HuH-7.5 (cell line): ENCODE measurements at regions not wholly inside any gene's neighbourhood (a gene's known extent, or its start where the extent isn't known, plus 50 kb on each side); places are given as distances from the start of the nearest gene placed in this dataset.

ENCODE experiments used
- DNase-seq: peaks from one replicate; pipeline ENCODE4 v3.0.0; 2011; ENCODE audit warnings: low spot score

DNA sequence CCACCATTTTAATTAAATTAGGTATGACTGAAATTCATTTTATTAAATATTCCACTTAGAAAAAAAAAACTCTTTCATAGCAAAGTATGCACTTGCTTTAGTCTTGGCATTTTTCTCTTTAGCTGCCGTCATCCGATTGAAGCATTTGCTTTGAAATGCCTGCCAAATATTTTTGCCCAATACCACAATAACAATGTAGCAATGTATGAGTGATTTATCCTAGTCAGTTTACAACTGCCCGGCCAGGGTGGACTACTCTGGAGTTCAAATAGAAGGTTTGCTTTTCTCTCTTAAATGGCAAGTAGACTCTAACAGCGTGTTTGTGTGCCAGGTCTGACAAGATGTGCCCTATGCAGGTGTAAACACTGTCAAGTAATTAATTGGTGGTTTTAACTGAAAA lies 675.3 kb upstream of the SGCG start:
- no peak for DNase-seq

DNA sequence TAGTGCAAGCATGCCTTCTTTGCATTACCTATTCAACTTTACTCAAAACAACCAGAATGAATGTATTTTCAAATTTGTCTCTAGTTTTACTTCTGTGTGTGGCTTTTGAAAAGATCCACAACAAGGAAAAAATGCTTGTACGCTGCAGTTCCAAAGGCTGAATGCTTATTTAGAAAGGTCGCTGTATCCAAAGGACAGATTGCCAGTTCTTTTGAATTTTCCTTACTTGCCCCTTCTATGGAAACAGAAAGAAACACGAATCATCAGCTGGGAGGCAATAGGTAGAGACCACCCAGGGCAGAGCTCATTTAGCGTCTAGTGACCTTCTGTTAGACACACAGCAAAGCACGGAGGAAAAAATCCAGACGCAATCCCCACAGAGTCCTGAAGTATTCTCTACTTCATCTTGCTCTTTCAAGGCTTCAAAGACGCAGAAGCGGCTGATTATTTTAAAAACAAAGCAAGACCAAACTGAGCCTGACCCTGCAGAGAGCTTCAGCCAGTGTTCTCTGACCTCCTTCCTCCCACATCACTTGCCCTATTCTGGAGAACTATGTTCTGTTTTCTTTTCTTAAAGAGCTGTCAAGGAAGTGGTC lies 674.6 kb upstream of the SGCG start:
- DNase-seq, result no peak

DNA sequence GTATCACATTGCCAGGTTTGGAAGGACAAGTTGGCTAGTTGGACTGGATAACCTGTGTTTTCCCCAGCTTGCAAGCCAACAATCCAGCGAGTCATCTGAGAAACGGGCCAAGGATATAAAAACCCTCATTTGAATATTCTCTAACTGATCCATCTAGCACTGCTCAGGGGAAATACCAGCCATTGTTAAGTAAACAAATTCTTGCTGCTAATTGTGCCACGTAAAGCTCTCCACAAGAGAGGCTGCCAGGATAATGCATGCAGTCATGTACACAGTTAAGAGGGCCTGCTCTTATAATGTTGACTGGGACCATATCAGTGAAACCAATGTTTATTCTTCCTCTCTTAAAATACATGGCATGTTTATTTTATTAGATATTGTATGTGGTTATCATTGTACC lies 663.2 kb upstream of the SGCG start:
- DNase-seq, result no peak

DNA sequence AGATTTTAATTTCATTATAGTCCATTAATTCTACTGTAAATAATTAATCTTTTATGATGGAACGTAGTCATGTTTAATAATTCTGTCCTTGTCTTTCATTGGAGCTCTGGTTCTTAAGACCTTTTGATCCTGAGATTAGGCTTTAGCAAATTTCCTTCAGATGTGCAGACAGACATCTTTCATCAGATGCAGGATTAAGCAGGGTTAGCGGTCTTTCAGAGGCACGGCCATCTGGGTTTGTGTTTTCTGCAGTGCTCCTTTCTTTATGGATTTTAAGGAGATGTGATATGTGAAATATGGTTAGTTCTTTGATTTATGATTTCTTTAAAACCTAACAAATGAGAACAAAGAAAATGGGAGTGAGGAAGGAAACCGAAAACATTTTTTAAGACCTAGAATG lies 643.9 kb upstream of the SGCG start:
- no peak for DNase-seq

DNA sequence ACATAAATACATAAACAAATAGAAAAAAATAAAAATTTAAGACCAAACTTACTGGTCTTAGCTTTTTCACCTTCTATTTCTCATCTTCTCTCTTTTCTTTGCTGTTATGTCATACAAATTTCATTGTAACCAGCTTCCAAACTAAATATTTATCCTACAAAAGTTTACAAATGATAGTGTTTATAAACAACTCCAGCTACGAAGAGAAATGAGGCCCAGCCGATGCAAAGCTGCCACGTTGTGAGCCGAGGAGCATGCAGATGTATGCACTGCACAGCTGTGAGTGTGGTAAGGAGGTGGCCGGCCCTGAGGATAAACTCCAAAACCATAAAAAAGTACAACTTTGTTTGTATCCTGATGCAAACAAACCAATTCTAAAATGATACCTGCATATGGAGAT lies 642.4 kb upstream of the SGCG start:
- DNase-seq, result no peak

DNA sequence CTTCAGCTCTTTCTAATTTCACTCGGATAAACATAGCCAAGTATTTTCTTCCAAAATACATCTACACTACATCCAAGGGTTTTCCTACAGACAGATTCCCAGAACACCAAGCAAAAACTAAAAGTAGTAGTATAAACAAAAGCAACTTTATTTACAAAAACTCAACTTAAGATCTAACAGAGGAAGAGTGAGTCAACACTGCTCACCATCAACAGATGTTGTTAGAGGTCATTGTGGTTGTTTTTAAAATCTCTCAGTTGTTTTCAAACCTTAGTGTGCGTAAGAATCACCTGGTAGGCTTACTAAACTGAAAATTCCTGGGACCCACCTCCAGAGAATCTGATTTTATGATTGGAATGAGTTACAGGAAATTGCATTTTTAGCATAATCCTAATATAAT lies 631.7 kb upstream of the SGCG start:
- no peak for DNase-seq

DNA sequence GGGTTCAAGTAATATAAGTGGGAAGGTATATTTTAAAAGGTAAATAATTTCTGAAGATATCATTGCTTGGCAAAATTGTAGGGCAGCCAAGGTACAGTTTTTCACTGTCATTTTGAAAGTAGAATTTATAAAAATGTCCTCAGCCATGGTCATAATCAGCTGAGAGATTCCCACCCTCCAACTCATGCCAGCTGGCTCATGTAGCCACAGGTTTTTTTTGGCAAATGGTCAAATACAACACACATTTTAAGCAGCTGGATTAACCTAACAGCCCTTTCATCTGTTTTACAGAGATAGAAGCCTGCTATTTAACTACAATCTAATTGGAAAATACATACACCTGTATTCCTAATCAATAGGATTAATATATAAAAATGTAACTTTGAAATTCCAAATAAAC lies 619.2 kb upstream of the SGCG start:
- no peak for DNase-seq

DNA sequence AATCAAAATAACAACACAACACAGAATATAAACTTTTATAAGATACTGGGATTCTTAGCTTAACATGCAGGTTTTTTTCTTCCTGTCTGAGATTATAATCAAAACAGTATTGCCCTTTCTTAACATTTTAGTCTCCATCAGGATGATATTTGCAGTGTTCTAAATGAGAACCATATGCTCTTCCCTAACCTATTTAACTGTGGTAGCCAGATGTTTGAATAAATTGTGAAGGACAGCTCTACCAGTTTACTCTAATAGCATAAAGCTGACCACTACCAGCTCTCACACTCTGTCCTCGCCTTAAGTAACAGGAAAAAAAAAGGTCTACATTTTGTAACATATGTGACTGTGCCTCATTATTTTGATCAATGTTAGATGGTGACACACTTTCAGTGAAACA lies 618.7 kb upstream of the SGCG start:
- no peak for DNase-seq

DNA sequence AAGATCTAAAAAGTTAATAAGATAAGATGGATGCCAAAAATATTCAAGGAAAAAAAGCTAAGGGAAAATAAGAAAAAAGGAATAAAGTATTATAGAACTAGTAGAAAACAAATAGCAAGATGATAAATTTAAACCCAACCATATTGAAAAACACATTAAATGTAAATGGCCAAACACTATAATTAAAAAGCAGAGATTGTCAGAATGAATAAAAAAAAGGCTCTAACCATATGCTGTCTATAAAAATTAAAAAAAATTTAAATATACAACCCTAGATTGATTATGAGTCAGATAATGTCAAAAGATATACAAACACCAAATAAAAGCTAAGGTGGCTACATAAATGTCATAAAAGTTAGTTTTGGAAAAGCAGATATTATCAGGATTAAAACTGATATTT lies 617.5 kb upstream of the SGCG start:
- no peak for DNase-seq

DNA sequence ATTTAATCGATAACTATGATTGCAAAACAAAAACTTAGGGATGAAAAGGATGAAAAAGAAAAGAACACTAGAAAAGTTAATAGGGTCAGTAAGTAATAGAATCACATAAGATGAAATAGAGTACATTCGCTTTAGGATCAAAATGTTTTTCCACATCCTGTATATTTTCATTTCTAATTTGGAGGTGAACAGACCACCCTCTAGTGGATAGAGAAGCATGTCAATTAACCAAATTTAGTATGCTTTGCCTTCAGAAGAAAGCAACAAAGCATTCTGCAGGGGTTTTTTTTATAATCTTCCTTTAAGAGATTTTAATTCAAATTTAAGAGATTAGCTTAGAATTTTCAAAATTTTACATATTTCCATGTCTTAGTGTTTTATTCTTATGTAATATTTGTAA lies 611.0 kb upstream of the SGCG start:
- DNase-seq, result no peak

DNA sequence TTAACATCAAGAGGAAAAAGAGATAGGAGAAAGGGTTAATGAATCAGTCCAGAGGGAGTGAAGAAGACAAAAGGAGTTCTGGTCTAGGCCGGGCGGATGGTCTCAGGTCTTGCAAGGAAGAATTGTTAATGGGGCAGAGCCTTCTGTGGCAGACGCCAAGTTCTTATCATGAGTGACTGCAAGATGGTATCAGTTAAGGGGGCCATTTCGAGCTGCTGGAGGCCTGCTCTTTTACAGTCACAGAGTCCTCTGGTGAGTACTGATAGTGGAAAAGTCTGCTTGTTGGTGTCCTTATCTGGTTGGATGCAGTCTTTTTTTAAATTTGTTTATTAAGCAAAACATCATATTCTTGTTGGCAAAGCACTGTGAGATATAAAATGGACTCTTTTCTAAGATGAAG lies 590.9 kb upstream of the SGCG start:
- DNase-seq, result no peak

DNA sequence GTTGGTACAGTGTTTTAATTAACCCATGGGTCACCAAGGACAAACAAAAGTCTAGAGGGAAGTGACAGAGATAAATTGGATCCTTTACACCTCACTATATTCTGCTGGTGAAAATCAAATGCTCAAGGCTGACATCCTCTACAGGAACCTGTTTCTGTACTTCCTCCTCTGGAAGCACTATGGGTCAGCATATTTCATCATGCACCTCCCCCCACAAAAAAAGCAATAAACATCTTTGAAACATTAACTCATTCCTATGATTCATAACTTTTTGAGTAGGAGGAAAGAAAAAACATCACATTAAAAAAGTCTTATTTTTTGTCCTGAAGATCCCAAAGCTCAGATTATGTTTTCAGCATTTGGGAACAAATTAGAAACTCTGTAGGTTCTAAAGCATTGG lies 588.3 kb upstream of the SGCG start:
- DNase-seq, result no peak

DNA sequence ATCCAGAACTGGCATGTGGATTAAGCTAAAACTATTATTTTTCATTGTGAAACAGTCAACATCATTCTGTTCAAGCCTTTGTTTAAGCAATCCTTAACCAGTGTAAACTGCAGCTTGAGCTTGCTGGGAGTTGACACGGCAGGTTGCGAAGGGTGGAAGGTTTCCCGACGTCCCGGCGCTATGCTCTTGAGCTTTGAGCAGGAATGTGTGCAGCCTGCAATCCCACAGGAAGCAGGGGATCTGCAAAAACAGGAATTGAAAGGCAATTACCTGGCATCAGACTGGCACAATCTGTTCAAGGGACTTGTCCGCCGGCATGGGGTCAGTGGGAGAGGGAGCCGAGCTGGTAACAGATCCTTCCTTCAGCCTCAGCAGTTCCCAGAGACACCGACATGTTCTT lies 586.7 kb upstream of the SGCG start:
- no peak for DNase-seq

DNA sequence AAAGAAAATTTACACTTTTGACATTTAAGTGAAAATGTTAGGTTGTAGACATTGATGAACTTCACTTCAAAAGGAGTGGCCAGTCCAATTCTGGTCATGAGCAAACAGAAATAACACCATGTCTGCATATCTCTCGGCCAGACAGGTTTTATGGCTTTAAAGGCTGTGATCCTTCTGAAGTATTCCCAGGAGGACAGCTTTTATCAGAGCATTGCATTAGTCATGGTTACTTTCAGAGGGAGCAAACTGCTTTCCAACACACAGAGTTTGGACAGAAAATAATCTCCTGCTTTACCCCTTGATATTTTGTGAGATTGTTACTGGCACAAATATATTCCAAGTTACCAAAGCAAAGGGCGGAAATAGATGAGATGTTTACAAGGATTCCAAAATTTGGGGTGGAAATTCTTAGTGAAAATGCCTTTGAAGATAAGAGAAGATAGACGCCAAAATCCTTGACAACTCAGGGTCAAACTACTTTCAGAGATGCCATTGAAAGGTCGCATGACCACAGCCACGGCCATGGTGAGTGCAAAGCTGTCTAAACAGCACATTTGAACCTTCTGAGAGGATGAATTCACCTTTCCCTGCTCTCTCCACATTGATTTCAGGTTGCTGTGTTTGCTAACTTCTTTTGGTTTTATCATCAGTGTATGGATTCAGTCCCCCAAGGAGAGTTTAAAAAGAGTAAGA lies 584.5 kb upstream of the SGCG start:
- no peak for DNase-seq

DNA sequence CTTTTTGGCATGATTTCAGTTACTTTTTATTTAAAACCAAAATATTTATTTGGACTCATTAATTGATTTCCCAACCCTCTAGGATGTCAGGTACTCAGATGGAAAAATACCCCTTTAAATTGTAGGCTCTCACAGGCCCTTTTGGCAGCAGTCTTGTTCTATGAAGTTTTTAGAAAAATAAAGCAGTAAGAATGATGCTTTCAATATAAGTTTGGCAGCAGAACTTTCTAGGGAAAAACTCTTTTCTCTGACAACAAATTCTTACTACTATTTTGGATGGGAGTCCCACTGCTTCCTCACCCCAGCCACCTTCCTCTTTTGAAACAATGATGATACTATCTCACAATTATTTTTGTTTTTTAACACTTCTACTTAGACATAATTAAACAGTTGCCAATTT lies 581.6 kb upstream of the SGCG start:
- no peak for DNase-seq

DNA sequence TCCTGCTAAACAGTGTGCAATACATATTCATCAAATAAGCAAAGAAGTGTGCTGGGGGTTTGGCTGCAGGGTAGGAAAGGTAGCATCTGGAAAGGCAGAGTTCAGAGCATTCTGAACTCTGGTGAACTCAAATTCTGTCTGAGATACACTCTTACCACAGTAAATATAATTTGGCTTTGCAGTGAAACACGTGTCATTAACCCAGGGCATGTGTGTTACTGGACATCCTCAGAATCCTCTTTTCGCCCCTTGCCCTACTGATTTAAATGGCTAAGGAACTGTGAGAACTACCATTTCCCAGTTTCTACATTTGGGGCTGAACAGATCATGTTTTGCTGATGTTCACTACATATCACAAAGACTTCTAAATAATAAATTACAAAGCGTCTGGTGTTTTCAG lies 562.8 kb upstream of the SGCG start:
- no peak for DNase-seq

DNA sequence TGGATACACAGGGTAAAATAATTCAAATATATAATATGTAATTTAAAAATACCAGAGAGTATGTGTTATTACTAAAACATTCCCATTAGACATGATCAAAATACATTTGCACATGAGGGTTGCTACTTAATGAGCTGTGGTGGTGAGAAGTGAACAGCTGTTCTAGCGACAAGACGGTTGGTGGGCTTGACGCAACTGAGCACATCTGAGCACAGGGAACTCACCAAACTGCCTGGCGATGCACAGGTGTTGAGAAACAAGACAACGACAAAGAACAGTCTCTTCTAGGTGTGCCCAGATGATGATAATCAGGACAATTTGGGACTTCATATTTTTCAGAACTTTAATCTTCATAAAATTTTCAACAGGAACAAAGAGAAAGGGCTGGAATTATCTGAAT lies 555.1 kb upstream of the SGCG start:
- DNase-seq, result no peak

DNA sequence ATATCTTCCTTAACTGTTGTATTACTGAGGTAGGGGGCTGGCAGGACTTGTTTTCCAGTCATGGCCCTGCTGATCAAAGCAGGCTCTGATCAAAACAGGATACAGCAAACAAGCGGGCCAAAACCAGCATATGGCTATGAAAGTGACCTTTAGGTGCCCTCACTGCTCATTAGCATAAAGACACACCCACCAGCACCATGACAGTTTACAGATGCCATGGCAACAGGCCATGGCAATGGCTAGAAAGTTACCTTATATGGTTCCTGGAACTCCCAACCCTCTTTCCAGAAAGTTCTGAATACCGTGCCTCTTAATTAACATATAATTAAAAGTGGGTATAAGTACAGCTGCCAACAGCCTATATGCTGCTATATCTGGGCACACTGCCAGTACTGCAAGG lies 551.4 kb upstream of the SGCG start:
- DNase-seq, result no peak

DNA sequence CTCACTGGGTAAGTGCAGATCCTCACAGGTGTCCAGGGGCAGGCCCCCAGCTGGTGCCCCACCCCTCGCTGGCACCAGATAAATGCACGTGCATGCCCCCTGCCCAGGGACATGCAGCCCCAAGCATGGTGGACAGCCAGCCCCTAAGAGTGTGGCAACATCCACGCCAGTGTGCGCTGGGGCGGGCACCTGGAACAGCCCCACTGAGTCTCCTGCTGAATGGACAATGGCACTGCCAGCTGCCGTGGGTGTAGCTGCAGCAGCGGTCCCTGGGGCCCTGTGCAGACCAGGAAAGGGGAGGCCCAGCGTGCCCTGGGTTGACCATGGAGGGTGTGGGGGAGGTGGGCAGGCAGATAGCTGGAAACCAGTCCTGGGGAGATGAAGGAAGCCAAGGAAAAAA lies 538.7 kb upstream of the SGCG start:
- DNase-seq, result no peak

DNA sequence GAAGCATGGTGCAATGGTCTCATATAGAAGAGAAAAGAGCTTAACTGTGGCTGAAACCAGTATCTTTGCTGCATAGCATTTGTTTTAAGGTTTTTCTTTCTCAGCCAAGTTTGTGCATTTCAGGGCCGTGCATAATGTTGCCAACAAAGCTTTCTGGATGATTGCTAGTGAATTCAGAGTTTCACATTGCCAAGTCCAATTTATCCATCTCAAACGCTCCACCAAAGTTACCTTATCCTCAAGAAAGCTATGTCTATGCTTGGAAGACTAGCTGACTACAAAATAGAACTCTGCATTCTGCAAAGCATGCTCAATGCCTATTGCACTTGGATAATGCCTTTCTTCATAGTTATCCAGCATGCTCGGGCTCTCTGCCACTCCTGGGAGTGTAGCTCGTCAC lies 535.8 kb upstream of the SGCG start:
- no peak for DNase-seq

DNA sequence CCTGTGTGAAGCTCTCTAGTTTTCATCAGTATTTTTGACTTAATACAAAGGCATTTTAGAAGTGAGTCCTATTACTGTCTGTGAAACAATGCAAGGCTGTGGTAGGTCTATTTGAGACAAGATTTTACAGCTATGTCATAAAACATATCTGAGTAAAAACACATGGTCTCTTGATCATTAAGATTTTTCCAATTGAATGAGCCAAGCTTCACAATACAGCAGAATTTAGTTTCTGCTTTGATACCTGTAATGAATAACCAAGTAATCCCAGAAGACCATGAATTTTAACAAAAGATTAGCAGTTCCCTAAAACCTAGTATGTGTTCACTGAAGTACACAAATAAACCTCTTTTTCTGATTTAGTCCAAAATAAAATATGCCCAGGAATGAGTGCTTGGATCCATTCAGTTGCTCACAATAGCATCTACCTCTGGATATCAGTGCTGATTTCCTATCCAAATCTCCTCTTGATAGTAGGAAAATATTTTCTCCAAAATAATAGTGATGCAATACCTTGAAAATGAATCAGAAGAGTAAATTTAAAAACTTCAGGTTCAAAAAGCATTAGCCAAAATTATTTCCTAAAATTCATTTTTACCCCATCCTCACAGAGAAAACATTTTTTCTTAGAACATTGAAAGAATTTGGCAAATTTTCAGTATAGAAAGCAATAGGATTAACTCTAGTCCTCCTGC lies 533.5 kb upstream of the SGCG start:
- no peak for DNase-seq

DNA sequence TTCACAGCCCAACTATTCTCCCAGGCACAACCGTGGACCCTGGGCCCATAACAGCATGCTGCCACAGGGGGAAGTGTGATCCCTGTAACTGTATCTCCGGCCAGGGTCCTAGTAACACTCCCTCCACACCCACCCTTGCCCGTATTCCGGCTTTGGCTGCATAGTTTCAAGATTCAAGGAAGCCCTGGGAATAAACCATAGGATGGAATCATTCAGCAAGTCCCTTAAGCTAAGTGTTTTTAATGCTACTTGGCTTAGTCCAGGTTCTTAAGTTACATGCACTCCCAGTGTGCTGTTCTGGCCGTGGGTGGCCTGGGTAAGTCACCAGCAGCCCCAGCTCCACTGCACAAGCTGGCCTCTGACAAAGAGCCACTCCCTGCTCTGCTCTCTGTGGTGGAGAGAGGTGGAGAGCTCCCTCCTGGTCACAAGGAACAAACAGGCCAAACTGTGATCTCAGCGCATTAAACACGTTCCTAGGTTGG lies 532.4 kb upstream of the SGCG start:
- DNase-seq, result no peak

DNA sequence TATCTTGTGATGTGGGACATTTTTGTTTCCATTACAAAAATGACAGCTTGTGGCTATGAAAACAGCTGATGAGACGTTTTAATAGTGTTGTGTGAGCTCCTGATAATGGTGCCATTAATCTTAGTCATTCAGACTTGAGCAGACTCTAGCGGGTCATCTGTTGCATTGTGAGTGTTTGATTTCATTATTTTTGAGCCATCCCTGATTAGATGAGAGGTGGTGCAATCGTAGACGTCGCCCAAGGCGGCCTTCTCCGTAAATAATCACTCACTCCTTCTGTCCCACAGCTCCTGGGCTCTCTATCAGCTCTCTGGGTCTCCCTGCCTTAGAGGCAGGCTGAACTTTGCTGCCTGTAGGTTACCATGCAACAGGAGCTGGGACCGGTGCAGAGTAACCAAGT lies 528.0 kb upstream of the SGCG start:
- no peak for DNase-seq

DNA sequence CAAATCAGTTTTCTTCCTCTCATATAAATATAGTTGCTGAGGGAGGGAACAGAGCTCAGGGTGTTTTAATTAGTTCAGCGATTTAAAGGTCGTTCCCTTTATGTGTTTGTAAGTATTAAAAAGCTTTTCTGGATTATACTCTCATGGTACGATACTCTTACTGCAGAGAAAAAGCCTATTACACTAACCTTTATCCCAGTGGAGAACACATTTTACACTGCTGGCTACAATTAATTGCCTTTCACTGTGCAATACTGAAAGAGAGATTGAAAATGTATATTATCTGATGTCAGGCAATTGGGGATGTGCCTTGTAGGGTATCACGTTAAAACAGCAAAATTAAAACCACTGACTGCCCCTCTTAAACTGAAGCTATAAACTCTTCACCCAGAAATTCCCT lies 526.9 kb upstream of the SGCG start:
- DNase-seq, result no peak
